HCT116 (cell line): ENCODE measurements at regions not wholly inside any gene's neighbourhood (a gene's known extent, or its start where the extent isn't known, plus 50 kb on each side); places are given as distances from the start of the nearest gene placed in this dataset.

ENCODE experiments used
- ATF3 ChIP-seq: IDR thresholded peaks from 2 replicates; pipeline ENCODE4 v1.6.1; 2012
- ELF1 ChIP-seq: IDR thresholded peaks from 2 replicates; pipeline ENCODE4 v1.6.1; 2012; ENCODE audit warnings: low read depth, borderline replicate concordance
- EZH2 ChIP-seq: fragments of 200-600 bp; sonication (generic); IDR thresholded peaks from 2 replicates; pipeline ENCODE4 v1.6.1; 2017; ENCODE audit warnings: antibody characterized with exemption, mixed run types
- EZH2phosphoT487 ChIP-seq: fragments of 200-600 bp; IDR thresholded peaks from 2 replicates; pipeline ENCODE4 v1.6.1; 2018; ENCODE audit warnings: antibody characterized with exemption, borderline replicate concordance
- MAX ChIP-seq: IDR thresholded peaks from 2 replicates; pipeline ENCODE4 v1.6.1; 2012
- POLR2A ChIP-seq: IDR thresholded peaks from 2 replicates; pipeline ENCODE4 v1.7.0; 2011; ENCODE audit warnings: borderline replicate concordance; ENCODE audit not compliant: insufficient read depth, insufficient read length; ENCODE audit errors: extremely low read depth
- POLR2AphosphoS5 ChIP-seq: IDR thresholded peaks from 2 replicates; pipeline ENCODE4 v1.6.1; 2011; ENCODE audit warnings: mild to moderate bottlenecking, low read depth, low read length, moderate library complexity
- RAD21 ChIP-seq: IDR thresholded peaks from 2 replicates; pipeline ENCODE4 v1.6.1; 2012; ENCODE audit warnings: low read depth, mild to moderate bottlenecking
- SIN3A ChIP-seq: IDR thresholded peaks from 2 replicates; pipeline ENCODE4 v1.6.1; 2012; ENCODE audit warnings: low read depth
- SP1 ChIP-seq: IDR thresholded peaks from 2 replicates; pipeline ENCODE4 v1.6.1; 2012; ENCODE audit warnings: low read depth
- YY1 ChIP-seq: IDR thresholded peaks from 2 replicates; pipeline ENCODE4 v1.6.1; 2011; ENCODE audit warnings: low read length, low read depth, moderate library complexity, mild to moderate bottlenecking; ENCODE audit not compliant: insufficient replicate concordance; ENCODE audit errors: extremely low read depth
- TF ChIP-seq, protein P1 (sequence below), 3 experiments: fragments of 200-600 bp in 1 of 3; sonication (generic) in 1 of 3; IDR thresholded peaks in 2 of 3; conservative IDR thresholded peaks in 1 of 3; 2 replicates each; pipeline ENCODE4 v1.5.1; 2012 to 2017; ENCODE audit warnings: low read depth in 2 of 3, low read length in 2 of 3, antibody characterized with exemption in 1 of 3, borderline replicate concordance in 1 of 3, control low read depth in 1 of 3, mild to moderate bottlenecking in 1 of 3, mixed read lengths in 1 of 3, mixed run types in 1 of 3, moderate library complexity in 1 of 3; ENCODE audit not compliant: insufficient read depth in 1 of 3

- TF ChIP-seq SP1 (no peak), EZH2phosphoT487 (no peak), POLR2AphosphoS5 (no peak), ELF1 (no peak), ATF3 (no peak), EZH2 (no peak), YY1 (no peak), POLR2A (no peak), MAX (no peak), RAD21 (no peak), SIN3A (no peak)
- TF ChIP-seq, protein P1, sequence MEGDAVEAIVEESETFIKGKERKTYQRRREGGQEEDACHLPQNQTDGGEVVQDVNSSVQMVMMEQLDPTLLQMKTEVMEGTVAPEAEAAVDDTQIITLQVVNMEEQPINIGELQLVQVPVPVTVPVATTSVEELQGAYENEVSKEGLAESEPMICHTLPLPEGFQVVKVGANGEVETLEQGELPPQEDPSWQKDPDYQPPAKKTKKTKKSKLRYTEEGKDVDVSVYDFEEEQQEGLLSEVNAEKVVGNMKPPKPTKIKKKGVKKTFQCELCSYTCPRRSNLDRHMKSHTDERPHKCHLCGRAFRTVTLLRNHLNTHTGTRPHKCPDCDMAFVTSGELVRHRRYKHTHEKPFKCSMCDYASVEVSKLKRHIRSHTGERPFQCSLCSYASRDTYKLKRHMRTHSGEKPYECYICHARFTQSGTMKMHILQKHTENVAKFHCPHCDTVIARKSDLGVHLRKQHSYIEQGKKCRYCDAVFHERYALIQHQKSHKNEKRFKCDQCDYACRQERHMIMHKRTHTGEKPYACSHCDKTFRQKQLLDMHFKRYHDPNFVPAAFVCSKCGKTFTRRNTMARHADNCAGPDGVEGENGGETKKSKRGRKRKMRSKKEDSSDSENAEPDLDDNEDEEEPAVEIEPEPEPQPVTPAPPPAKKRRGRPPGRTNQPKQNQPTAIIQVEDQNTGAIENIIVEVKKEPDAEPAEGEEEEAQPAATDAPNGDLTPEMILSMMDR (IDR thresholded peaks at IDR 0.05 in 2 of 3, conservative IDR thresholded peaks at IDR 0.05 in 1 of 3; ENCODE audit: borderline replicate concordance in 1 of 3, insufficient read depth in 1 of 3, low read depth in 2 of 3, low read length in 2 of 3), result no peak
These were observed 443.5 kb downstream of the SATB2 start for GRCh38 chr2:199014226-199014625.
